ENCODE measurements at regions not wholly inside any gene's neighbourhood (a gene's known extent, or its start where the extent isn't known, plus 50 kb on each side); places are given as distances from the start of the nearest gene placed in this dataset.

DNA sequence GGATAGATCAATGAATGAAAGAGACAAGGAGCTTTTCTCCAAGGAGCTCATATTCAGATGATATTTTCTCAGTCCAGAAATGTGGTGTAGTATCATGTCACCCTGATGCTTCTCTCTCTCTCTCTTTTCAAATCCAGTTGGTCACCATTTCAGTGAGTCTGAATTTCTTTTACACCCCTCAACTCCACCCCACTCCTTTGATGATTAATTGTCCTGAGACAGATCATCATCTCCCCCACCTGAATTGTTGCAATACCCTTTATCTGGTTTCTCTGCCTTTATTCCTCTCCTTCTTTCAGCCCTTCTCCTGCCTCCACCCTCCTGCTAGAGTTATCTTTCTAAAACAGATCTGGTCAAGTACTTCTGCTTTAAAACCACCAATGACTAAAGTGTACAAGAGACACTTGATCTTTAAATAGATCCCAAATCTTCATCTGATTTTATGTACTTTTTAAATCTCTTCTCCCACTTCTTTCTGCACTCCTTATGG is 299.8 kb downstream of the KLF5 start:
- ATAC-seq, result no peak

DNA sequence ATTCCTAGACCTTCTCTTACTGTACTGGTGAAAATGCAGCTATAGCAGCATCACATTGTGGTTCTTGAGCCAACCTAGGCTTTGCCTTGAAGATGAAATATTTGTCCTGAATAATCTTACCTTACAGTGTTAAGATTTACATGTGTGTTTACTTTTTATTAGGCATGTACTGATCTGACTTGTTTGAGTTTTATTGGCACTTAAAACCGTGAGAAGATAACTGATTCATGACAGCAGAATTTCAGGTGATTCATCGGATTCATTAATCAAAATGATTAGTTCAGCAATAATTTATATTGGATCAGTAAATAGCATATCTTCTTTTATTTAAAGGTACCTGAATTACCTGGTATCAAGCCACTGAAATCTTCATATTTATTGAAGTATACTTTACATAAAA is 296.3 kb downstream of the KLF5 start:
- TF ChIP-seq ZNF8 (CRISPR knock-in tag; IDR thresholded peaks at IDR 0.05), result no peak
- TF ChIP-seq TCF4 (CRISPR knock-in tag; IDR thresholded peaks at IDR 0.05; ENCODE audit: borderline replicate concordance), result no peak
- TF ChIP-seq, protein P1, sequence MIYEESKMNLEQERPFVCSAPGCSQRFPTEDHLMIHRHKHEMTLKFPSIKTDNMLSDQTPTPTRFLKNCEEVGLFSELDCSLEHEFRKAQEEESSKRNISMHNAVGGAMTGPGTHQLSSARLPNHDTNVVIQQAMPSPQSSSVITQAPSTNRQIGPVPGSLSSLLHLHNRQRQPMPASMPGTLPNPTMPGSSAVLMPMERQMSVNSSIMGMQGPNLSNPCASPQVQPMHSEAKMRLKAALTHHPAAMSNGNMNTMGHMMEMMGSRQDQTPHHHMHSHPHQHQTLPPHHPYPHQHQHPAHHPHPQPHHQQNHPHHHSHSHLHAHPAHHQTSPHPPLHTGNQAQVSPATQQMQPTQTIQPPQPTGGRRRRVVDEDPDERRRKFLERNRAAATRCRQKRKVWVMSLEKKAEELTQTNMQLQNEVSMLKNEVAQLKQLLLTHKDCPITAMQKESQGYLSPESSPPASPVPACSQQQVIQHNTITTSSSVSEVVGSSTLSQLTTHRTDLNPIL (CRISPR knock-in tag; IDR thresholded peaks at IDR 0.05; ENCODE audit: low read depth), result no peak
- no peak for TF ChIP-seq BACH2 (CRISPR knock-in tag; IDR thresholded peaks at IDR 0.05; ENCODE audit: borderline replicate concordance)
- TF ChIP-seq GLIS3 (CRISPR knock-in tag; IDR thresholded peaks at IDR 0.05), result no peak
- TF ChIP-seq ZC3H10 (CRISPR knock-in tag; IDR thresholded peaks at IDR 0.05), result no peak
- no peak for TF ChIP-seq ZNF70 (CRISPR knock-in tag; IDR thresholded peaks at IDR 0.05)
- no peak for TF ChIP-seq OSR1 (CRISPR knock-in tag; IDR thresholded peaks at IDR 0.05)
- TF ChIP-seq, protein P2, sequence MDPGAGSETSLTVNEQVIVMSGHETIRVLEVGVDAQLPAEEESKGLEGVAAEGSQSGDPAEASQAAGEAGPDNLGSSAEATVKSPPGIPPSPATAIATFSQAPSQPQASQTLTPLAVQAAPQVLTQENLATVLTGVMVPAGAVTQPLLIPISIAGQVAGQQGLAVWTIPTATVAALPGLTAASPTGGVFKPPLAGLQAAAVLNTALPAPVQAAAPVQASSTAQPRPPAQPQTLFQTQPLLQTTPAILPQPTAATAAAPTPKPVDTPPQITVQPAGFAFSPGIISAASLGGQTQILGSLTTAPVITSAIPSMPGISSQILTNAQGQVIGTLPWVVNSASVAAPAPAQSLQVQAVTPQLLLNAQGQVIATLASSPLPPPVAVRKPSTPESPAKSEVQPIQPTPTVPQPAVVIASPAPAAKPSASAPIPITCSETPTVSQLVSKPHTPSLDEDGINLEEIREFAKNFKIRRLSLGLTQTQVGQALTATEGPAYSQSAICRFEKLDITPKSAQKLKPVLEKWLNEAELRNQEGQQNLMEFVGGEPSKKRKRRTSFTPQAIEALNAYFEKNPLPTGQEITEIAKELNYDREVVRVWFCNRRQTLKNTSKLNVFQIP (CRISPR knock-in tag; IDR thresholded peaks at IDR 0.05; ENCODE audit: borderline replicate concordance, low read depth), result no peak
- TF ChIP-seq ZFP30 (CRISPR knock-in tag; IDR thresholded peaks at IDR 0.05), result no peak
- no peak for TF ChIP-seq ESRRG (CRISPR knock-in tag; IDR thresholded peaks at IDR 0.05)
- no peak for TF ChIP-seq TOX (CRISPR knock-in tag; IDR thresholded peaks at IDR 0.05; ENCODE audit: borderline replicate concordance)
- no peak for ATAC-seq

More for the DNA sequence above, 299.8 kb downstream of the KLF5 start:
- TF ChIP-seq PPARA (CRISPR knock-in tag; IDR thresholded peaks at IDR 0.05; ENCODE audit: borderline replicate concordance) (no peak), ISL1 (CRISPR knock-in tag; IDR thresholded peaks at IDR 0.05) (no peak), CSDC2 (CRISPR knock-in tag; IDR thresholded peaks at IDR 0.05) (no peak), BACH2 (CRISPR knock-in tag; IDR thresholded peaks at IDR 0.05; ENCODE audit: borderline replicate concordance) (no peak), ARNTL (CRISPR knock-in tag; IDR thresholded peaks at IDR 0.05; ENCODE audit: borderline replicate concordance, low read depth) (no peak), ZFP30 (CRISPR knock-in tag; IDR thresholded peaks at IDR 0.05) (no peak), RARB (CRISPR knock-in tag; IDR thresholded peaks at IDR 0.05) (no peak), ESRRG (CRISPR knock-in tag; IDR thresholded peaks at IDR 0.05) (no peak), ZNF70 (CRISPR knock-in tag; IDR thresholded peaks at IDR 0.05) (no peak), ZNF565 (CRISPR knock-in tag; conservative IDR thresholded peaks at IDR 0.05; ENCODE audit: low read depth) (no peak), GLIS3 (CRISPR knock-in tag; IDR thresholded peaks at IDR 0.05) (no peak)
- TF ChIP-seq, protein P3, sequence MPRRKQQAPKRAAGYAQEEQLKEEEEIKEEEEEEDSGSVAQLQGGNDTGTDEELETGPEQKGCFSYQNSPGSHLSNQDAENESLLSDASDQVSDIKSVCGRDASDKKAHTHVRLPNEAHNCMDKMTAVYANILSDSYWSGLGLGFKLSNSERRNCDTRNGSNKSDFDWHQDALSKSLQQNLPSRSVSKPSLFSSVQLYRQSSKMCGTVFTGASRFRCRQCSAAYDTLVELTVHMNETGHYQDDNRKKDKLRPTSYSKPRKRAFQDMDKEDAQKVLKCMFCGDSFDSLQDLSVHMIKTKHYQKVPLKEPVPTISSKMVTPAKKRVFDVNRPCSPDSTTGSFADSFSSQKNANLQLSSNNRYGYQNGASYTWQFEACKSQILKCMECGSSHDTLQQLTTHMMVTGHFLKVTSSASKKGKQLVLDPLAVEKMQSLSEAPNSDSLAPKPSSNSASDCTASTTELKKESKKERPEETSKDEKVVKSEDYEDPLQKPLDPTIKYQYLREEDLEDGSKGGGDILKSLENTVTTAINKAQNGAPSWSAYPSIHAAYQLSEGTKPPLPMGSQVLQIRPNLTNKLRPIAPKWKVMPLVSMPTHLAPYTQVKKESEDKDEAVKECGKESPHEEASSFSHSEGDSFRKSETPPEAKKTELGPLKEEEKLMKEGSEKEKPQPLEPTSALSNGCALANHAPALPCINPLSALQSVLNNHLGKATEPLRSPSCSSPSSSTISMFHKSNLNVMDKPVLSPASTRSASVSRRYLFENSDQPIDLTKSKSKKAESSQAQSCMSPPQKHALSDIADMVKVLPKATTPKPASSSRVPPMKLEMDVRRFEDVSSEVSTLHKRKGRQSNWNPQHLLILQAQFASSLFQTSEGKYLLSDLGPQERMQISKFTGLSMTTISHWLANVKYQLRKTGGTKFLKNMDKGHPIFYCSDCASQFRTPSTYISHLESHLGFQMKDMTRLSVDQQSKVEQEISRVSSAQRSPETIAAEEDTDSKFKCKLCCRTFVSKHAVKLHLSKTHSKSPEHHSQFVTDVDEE (CRISPR knock-in tag; IDR thresholded peaks at IDR 0.05), result no peak
- TF ChIP-seq, protein P2 (CRISPR knock-in tag; IDR thresholded peaks at IDR 0.05; ENCODE audit: borderline replicate concordance, low read depth), result no peak
- TF ChIP-seq, protein P4, sequence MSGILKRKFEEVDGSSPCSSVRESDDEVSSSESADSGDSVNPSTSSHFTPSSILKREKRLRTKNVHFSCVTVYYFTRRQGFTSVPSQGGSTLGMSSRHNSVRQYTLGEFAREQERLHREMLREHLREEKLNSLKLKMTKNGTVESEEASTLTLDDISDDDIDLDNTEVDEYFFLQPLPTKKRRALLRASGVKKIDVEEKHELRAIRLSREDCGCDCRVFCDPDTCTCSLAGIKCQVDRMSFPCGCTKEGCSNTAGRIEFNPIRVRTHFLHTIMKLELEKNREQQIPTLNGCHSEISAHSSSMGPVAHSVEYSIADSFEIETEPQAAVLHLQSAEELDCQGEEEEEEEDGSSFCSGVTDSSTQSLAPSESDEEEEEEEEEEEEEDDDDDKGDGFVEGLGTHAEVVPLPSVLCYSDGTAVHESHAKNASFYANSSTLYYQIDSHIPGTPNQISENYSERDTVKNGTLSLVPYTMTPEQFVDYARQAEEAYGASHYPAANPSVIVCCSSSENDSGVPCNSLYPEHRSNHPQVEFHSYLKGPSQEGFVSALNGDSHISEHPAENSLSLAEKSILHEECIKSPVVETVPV (CRISPR knock-in tag; IDR thresholded peaks at IDR 0.05), result no peak

DNA sequence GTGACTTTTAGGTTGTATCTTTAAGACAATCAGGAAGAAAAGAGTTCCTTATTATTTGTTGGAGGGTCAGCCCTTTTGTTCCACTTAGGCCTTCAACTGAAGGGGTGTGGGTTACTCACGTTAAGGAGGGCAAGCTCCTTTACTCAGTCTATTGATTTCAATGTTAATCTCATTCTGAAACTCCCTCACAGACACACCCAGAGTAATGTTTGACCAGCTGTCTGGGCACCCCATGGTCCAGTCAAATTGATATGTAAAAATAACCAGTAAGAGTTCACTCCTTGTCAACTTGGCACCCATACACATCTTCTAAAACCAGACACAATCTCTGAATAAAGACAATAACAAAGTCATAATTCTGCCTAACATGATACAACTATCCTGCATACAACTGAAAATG is 292.9 kb downstream of the KLF5 start:
- no peak for ATAC-seq
- TF ChIP-seq ZC3H10 (CRISPR knock-in tag; IDR thresholded peaks at IDR 0.05), result no peak
- TF ChIP-seq, protein P4 (CRISPR knock-in tag; IDR thresholded peaks at IDR 0.05), result no peak
- TF ChIP-seq ZNF70 (CRISPR knock-in tag; IDR thresholded peaks at IDR 0.05), result no peak
- TF ChIP-seq ZNF565 (CRISPR knock-in tag; conservative IDR thresholded peaks at IDR 0.05; ENCODE audit: low read depth), result no peak
- no peak for TF ChIP-seq ZFP30 (CRISPR knock-in tag; IDR thresholded peaks at IDR 0.05)
- TF ChIP-seq CSDC2 (CRISPR knock-in tag; IDR thresholded peaks at IDR 0.05), result no peak
- no peak for TF ChIP-seq ARNTL (CRISPR knock-in tag; IDR thresholded peaks at IDR 0.05; ENCODE audit: borderline replicate concordance, low read depth)
- TF ChIP-seq, protein P2 (CRISPR knock-in tag; IDR thresholded peaks at IDR 0.05; ENCODE audit: borderline replicate concordance, low read depth), result no peak
- TF ChIP-seq GLIS3 (CRISPR knock-in tag; IDR thresholded peaks at IDR 0.05), result no peak
- no peak for TF ChIP-seq ESRRG (CRISPR knock-in tag; IDR thresholded peaks at IDR 0.05)
- TF ChIP-seq ISL1 (CRISPR knock-in tag; IDR thresholded peaks at IDR 0.05), result no peak
- TF ChIP-seq ZNF8 (CRISPR knock-in tag; IDR thresholded peaks at IDR 0.05), result no peak
- no peak for TF ChIP-seq RARB (CRISPR knock-in tag; IDR thresholded peaks at IDR 0.05)
- no peak for TF ChIP-seq BACH2 (CRISPR knock-in tag; IDR thresholded peaks at IDR 0.05; ENCODE audit: borderline replicate concordance)
- no peak for TF ChIP-seq ZFP3 (CRISPR knock-in tag; IDR thresholded peaks at IDR 0.05)
- no peak for TF ChIP-seq TOX (CRISPR knock-in tag; IDR thresholded peaks at IDR 0.05; ENCODE audit: borderline replicate concordance)
